ENCODE measurements at regions not wholly inside any gene's neighbourhood (a gene's known extent, or its start where the extent isn't known, plus 50 kb on each side); places are given as distances from the start of the nearest gene placed in this dataset.
A peak's percentile ranks its signal among the peaks of the same experiment; 100 is the strongest.

DNA sequence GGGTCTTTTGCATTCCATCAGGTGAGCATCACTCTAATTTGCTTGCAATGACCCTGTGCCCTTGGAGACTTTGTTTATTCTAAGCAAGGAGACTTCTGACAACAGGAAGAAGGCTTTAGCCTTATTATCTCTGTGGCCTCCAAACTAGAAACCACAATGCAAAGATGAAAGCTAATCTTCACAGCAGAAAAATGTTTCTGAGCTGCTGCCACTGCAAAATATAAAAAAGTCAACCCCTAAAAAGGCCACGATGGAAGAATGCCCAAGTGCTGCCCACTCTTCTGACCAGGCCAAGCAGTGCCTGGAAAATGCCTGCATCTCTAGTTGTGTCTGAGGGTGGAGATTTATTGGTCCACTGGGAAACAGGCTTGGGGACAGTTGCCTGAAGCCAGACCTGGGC lies 299.9 kb downstream of the C7orf25 start:
- no peak for TF ChIP-seq EZH2 (IDR thresholded peaks at IDR 0.05; ENCODE audit: borderline replicate concordance, low read depth, low read length, severe bottlenecking)
- TF ChIP-seq, protein P1, sequence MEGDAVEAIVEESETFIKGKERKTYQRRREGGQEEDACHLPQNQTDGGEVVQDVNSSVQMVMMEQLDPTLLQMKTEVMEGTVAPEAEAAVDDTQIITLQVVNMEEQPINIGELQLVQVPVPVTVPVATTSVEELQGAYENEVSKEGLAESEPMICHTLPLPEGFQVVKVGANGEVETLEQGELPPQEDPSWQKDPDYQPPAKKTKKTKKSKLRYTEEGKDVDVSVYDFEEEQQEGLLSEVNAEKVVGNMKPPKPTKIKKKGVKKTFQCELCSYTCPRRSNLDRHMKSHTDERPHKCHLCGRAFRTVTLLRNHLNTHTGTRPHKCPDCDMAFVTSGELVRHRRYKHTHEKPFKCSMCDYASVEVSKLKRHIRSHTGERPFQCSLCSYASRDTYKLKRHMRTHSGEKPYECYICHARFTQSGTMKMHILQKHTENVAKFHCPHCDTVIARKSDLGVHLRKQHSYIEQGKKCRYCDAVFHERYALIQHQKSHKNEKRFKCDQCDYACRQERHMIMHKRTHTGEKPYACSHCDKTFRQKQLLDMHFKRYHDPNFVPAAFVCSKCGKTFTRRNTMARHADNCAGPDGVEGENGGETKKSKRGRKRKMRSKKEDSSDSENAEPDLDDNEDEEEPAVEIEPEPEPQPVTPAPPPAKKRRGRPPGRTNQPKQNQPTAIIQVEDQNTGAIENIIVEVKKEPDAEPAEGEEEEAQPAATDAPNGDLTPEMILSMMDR (IDR thresholded peaks at IDR 0.05; ENCODE audit: borderline replicate concordance, extremely low read depth, low read length, poor library complexity, severe bottlenecking) = no peak
- ATAC-seq (ENCODE audit: insufficient read depth, low read depth) (0 out of 3 replicates have a peak, but pooled peaks have one; percentile 39), DNase-seq (no peak)
- H3K4me3 ChIP-seq (ENCODE audit: low read depth in 1 of 2, low read length in 2 of 2) = no peak overlapping the region
- 0 out of 2 replicates have a peak overlapping the region, but pooled peaks have one; percentile 27 for H3K27ac ChIP-seq (ENCODE audit: low read length)
- no peak overlapping the region; the same call in 1 of the 2 replicates for H3K9ac ChIP-seq (ENCODE audit: low read depth, low read length)
- H3K4me2 ChIP-seq (ENCODE audit: insufficient read depth, low read length) = no peak overlapping the region
- no peaks in the 10 kb centered on the region for H4K20me1 ChIP-seq (ENCODE audit: insufficient read depth, low read length)
- H3K27me3 ChIP-seq (ENCODE audit: insufficient read depth, low read length, poor library complexity) = no peaks in the 10 kb centered on the region
- no peaks in the 10 kb centered on the region for H3K36me3 ChIP-seq (ENCODE audit: insufficient read depth, low read length)
- H2AFZ ChIP-seq (ENCODE audit: low read depth, low read length) = no peak overlapping the region
- H3K4me1 ChIP-seq (ENCODE audit: insufficient read depth, low read length) = peaks cover 20% of the 10 kb centered on the region
- H3K79me2 ChIP-seq (ENCODE audit: insufficient read depth, low read length) = no peaks in the 10 kb centered on the region
- no peaks in the 10 kb centered on the region for H3K9me3 ChIP-seq (ENCODE audit: insufficient read depth, low read length, severe bottlenecking)

DNA sequence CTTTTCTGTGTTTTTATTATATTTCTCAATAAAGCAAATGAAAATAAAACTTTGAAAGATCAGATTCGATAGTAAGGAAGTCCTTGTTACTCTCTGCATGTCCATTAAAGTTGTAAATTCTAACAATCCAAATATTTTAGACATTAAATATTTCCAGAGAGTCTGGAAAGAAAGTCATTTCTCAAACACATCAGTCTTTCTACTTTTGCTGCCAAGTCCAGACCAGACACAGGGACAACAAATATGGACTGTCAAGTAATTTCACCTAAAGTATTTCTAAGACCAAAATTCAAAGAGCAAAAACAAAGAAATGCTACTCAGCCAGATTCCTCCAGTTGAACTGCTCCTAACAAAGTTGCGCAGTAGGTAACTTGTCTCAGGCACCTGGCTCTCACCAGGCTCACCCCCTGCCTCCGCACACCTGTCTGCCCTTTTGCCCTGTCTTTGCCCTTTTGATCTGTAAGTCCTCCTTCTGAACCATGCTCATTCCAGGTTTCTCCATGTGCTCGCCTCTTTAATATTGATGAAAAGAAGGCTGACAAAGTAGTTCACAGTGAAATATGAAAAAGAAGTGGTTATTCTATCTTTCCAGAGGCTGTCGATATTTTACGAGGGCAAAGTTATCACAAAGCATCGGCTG lies 300.5 kb downstream of the C7orf25 start:
- no peak for TF ChIP-seq EZH2 (IDR thresholded peaks at IDR 0.05; ENCODE audit: borderline replicate concordance, low read depth, low read length, severe bottlenecking)
- TF ChIP-seq, protein P1 (IDR thresholded peaks at IDR 0.05; ENCODE audit: borderline replicate concordance, extremely low read depth, low read length, poor library complexity, severe bottlenecking) = no peak
- DNase-seq (no peak), ATAC-seq (ENCODE audit: insufficient read depth, low read depth) (no peak)
- no peaks in the 10 kb centered on the region for H4K20me1 ChIP-seq (ENCODE audit: insufficient read depth, low read length)
- no peaks in the 10 kb centered on the region for H3K36me3 ChIP-seq (ENCODE audit: insufficient read depth, low read length)
- no peaks in the 10 kb centered on the region for H3K79me2 ChIP-seq (ENCODE audit: insufficient read depth, low read length)
- H3K4me2 ChIP-seq (ENCODE audit: insufficient read depth, low read length) = no peak overlapping the region
- no peak overlapping the region for H3K4me3 ChIP-seq (ENCODE audit: low read depth in 1 of 2, low read length in 2 of 2)
- no peak overlapping the region for H3K9ac ChIP-seq (ENCODE audit: low read depth, low read length)
- H3K27ac ChIP-seq (ENCODE audit: low read length) = no peak overlapping the region
- peaks cover 3% of the 10 kb centered on the region for H3K27me3 ChIP-seq (ENCODE audit: insufficient read depth, low read length, poor library complexity)
- H3K9me3 ChIP-seq (ENCODE audit: insufficient read depth, low read length, severe bottlenecking) = no peaks in the 10 kb centered on the region
- H2AFZ ChIP-seq (ENCODE audit: low read depth, low read length) = no peak overlapping the region
- peaks cover 20% of the 10 kb centered on the region for H3K4me1 ChIP-seq (ENCODE audit: insufficient read depth, low read length)

DNA sequence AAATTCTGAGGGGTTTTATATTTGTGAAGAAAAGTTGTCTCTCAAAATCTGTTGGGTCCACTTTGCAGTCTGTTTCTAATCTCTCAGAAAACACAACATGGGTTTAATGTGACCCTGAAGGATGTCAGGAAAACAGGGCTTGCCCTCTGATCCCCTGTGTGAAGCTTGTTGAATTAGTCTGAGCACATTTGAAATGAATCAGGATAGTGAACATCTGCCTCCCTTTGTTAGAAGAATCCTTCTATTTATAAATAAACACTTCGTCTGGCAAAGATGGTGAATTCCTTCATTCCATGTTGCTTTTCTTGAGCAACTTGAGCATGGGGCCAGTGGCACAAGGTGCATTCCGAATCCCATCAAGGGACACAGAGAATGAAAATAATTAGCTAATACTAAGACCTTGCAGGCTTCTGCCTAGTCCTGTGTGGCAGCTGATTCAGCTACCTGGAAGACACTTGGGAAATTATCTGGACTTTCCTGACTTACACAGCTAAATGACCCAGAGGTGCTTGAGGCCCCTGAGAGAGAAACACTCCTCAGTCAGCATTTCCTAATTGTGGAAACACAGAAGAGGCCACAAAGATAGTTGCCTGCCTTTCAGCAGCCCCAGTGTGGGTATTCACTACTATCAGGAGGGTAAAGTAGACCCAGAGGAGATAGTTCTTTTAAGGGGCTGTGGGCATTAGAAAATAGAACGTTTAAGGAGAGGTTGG lies 305.5 kb downstream of the C7orf25 start:
- Histone ChIP-seq H3K4me3 (ENCODE audit: low read depth in 1 of 2, low read length in 2 of 2) (no peak overlapping the region), H3K36me3 (ENCODE audit: insufficient read depth, low read length) (no peaks in the 10 kb centered on the region), H3K9ac (ENCODE audit: low read depth, low read length) (no peak overlapping the region), H4K20me1 (ENCODE audit: insufficient read depth, low read length) (no peaks in the 10 kb centered on the region), H2AFZ (ENCODE audit: low read depth, low read length) (no peak overlapping the region), H3K9me3 (ENCODE audit: insufficient read depth, low read length, severe bottlenecking) (no peaks in the 10 kb centered on the region), H3K4me2 (ENCODE audit: insufficient read depth, low read length) (no peak overlapping the region), H3K79me2 (ENCODE audit: insufficient read depth, low read length) (no peaks in the 10 kb centered on the region), H3K4me1 (ENCODE audit: insufficient read depth, low read length) (peaks cover 5% of the 10 kb centered on the region; the same call in 1 of the 2 replicates), H3K27me3 (ENCODE audit: insufficient read depth, low read length, poor library complexity) (peaks cover 6% of the 10 kb centered on the region), H3K27ac (ENCODE audit: low read length) (no peak overlapping the region)
- DNase-seq = no peak
- no peak for ATAC-seq (ENCODE audit: insufficient read depth, low read depth)
- no peak for TF ChIP-seq EZH2 (IDR thresholded peaks at IDR 0.05; ENCODE audit: borderline replicate concordance, low read depth, low read length, severe bottlenecking)
- TF ChIP-seq, protein P1 (IDR thresholded peaks at IDR 0.05; ENCODE audit: borderline replicate concordance, extremely low read depth, low read length, poor library complexity, severe bottlenecking) = no peak

Data from DND-41 (cell line).